Muscle of arm (tissue), 1 donor: ENCODE measurements at regions not wholly inside any gene's neighbourhood (a gene's known extent, or its start where the extent isn't known, plus 50 kb on each side); places are given as distances from the start of the nearest gene placed in this dataset.

ENCODE experiments used
- DNase-seq: peaks from one replicate; pipeline ENCODE4 v3.0.0-alpha.2; 2013

DNA sequence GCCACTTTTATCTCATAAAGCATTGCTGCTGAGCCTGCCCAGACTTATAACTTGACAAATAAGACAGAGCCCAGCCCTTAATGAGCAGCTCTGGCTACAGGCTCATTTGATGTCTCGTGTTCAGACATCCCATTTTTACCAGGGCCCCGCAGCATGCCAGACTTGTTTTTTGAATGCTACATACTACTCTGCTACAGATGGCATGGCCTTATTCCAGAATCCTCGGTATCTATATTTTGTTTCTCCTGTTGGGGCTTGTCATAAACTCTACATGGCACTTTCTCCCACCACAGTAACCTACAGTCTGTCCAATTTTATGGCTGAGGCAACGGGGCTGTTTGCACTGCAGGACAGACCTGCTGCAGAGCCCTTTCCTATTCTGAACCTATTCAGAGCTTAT is 179.0 kb upstream of the DDX18 start:
- DNase-seq = no peak

GRCh38 chr2:117639401-117639800 is 175.1 kb upstream of the DDX18 start:
- no peak for DNase-seq

DNA sequence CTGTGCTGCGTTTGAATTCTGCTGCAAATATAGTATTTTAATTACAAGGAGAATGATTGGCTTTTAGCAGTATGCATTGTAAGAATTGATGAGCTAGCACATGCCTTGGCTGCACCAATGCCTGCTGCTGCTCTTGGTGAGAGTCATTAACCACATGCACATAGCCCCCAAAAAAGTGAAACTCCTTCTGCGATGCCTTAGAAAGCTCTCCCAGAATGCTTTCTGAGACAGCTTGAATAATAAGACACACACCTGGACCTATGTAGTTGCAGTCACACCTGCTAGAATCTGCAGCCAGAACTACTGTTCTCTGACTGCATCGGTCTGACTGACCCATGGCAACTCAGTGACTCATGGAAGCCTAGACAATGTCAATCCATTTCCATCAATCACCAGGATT is 170.1 kb upstream of the DDX18 start:
- no peak for DNase-seq

DNA sequence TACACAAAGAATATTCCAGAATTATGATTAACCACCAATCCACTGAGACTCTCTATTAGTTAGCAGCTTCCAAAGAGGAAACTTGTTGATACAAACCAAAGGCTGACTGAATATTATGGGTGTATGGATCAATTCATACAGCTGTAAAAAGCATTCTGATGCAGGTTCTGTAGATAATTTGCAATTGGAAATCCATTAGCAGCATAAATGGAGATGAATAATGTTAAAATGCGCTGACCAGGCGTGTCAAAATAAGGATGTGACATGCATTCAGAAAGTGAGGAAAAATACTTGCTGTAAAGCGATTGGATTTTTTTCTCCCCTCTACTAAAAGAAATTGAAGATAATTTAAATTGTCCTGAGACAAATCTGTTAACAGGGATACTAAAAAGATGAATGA is 169.0 kb upstream of the DDX18 start:
- no peak for DNase-seq

- DNase-seq = no peak
Measured at GRCh38 chr2:117646099-117646498, 168.4 kb upstream of the DDX18 start.

DNA sequence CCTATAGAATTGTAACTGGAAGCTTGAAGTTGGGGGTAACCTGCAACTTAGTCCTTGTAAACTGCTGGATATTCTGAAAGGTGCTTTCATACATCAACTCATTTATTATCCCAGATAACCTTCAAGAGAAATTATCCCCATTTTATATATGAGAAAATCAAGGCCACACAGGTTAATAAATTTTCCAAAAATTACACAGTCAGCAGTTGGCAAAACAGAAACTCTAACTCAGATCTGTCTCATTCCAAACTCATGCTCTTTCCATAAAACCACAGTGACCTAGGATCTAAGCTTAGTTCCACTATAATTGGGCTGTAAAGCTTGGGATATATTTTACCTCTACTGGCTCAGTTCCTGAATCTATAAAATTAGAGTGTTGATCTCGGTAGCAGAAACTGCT is 167.6 kb upstream of the DDX18 start:
- DNase-seq = no peak

GRCh38 chr2:117656546-117656945 is 157.9 kb upstream of the DDX18 start:
- DNase-seq = no peak

DNA sequence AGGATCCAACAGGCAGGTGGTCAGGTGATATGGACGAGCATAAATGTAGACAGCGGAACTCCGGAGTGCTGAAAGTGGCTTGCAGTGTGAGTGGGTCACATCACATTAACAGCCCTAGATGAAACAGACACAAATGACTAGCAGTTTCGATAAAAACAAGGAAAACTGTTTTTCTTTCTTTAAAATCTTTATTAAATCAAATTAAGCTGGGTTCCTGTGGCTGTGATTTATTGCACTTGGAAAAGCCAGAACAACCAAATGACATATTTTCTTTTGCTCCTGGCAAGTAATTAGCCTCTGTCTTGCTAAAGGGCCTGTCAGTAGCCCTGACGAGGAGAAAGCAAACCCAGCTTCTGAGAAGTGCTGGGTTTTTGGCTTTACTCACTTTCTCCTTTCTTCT is 152.9 kb upstream of the DDX18 start:
- no peak for DNase-seq

DNA sequence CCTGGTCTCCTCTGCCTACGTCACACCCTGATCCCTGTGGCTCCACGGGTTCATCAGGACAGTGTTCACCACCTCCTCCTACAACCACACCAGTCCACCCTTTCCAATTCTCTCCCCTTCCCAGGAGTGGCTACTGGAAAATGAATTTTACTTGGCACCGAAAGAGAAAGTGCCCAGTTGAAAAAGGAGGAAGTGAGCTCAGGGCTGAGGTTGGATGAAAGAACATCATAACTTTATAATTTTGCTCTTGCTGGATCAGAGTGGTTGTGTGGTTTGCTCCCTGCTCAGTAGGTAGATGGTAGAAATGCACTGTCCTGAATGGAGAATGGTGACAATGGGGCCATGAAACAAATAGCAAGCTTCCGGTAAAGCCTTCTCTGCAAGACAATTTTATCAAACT is 140.3 kb upstream of the DDX18 start:
- DNase-seq = no peak

DNA sequence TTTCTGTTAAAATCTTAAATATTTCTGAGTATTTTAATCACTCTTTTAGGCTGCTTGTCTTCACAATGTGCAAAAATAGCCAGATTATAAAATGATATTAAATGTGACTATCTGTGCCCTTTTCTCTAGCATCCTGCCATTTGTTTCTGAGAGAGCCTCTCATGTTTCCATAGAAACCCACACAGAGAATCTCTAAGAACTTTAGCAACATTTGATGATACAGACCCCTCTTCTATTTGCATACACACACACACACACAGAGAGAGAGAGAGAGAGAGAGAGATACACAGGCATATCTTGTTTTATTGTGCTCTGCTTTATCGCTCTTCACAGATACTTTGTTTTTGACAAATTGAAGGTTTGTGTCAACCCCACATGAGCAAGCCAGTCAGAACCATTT is 134.5 kb upstream of the DDX18 start:
- no peak for DNase-seq

DNA sequence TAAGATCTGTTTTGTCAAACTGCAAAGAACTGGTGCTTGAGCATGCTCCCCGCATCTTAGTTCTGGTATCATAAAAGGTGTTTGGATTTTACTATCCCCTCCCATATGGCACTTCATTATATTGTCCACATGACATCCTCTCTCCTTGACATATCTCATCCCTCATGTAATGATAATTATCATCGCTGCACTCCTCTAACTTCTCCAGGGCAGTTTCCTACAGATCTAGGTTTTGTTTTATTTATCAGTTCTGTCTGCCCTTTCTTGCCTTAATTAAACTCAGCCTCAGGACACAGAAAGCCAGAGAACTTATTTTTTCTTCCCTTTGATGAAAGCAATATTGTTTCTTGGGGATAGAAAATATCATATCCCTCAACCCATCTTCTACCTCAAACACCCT is 129.6 kb upstream of the DDX18 start:
- DNase-seq = no peak

DNA sequence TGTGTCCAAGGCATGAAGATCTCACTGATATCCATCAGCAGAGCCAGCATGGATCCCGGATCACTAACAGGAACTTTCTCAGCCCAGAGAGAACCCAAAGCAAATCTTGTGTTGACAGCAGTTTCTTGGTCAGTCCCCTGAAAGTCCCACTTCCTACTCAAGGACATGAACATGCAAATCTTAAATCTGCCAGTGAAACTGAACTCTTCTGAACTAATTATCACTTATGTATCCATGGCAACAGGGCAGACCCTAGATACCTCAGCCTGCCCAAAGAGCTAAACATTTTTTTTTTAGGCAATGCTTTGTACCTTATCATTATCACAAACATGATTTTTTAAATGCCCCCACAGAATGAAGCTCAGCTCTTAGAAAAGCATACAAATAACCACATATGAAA is 127.8 kb upstream of the DDX18 start:
- no peak for DNase-seq

GRCh38 chr2:117691595-117691994 is 122.9 kb upstream of the DDX18 start:
- no peak for DNase-seq

DNA sequence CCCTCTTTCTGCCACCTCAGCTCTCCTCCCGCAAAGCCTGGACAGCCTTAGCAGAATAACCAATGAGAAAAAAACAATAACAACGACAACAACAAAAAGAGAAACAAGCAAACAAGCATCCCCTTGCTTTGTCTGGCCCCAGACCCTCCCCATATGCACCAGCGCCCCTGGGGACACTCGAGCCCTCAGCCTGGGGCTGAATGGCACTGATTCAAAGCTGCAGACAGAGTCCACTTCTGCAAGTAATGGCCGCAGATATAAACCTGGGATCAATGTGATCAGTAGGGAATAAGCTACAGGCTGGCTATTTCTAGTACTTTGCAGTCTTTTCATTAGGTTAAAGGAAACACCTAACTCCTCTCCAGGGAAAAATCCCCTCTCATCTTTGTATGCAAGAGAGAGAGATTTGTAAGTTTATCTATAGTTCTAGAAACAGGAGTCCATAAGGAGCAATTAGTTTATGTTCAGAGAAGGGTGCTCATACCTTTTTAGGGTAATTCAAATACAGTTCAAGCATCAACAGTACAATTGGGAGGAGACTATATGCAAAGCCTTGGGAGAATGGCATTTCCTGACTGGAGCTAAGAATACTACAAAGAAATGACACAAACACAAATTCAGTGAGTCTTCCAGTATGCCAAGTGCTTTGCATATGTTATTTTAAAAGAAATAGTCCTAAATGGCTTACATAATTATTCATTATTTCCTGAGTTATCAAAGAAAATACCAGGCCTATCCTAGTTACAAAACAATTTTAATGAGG is 122.3 kb upstream of the DDX18 start:
- no peak for DNase-seq

- DNase-seq = no peak
Measured at GRCh38 chr2:117693154-117693553, 121.3 kb upstream of the DDX18 start.

- no peak for DNase-seq
Measured at GRCh38 chr2:117693651-117694050, 120.8 kb upstream of the DDX18 start.

DNA sequence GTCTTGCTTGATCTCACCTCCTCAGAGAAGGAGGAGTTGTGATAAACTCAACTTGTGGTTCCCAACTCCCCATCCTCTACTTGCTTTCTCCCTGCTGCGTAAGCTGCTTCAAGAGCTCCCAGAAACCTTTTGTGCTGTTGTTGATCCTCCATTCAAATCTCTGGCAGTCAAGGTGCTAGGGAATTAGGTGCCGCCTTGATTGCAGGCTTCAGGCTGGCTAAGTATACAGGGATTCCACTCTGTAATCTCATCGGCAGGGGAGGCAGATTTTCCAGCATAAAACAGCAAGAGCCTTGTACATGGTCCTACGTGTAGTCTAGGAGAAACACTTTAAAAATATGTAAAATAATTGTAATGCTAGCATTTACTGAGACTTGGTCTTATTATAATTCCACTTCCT is 116.2 kb upstream of the DDX18 start:
- no peak for DNase-seq

- DNase-seq = no peak
Measured at GRCh38 chr2:117698819-117699218, 115.7 kb upstream of the DDX18 start.

DNA sequence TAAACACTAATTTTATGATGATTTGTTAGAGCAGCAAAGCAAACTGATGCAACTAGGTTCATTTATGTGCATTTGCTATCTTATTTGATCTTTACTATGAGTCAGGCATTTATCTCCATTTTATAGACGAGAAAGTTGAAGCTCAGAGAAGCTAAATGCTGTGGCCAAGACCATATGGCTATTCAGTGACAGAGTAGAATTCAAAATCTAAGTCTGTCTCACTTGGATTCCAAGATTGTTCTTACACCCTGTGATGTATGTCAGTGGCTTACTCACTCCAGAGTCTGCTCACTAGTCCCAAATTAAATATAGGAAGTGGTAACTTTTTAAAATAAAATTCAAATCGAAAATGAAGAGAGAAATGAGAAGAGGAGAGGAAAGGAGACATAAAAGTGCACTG is 114.0 kb upstream of the DDX18 start:
- no peak for DNase-seq

- DNase-seq = no peak
Measured at GRCh38 chr2:117701365-117701764, 113.1 kb upstream of the DDX18 start.

- no peak for DNase-seq
Measured at GRCh38 chr2:117702098-117702497, 112.4 kb upstream of the DDX18 start.

DNA sequence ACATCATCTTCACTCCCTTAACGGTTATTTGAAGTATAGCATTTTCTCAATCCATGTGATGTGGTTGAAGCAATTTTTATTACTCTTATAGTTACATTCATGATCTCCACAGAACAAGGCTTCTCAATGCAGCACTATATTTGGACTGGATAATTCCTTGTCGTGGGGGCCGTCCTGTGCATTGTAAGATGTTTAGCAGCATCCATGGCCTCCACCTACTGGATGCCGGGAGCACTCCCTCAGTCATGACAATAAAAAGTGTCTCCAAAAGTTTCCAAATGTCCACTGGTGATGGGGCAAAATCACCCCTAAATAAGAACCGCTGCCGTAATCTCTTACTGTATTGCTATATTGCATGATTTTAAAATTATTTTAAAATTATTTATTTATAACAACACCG is 110.6 kb upstream of the DDX18 start:
- no peak for DNase-seq

- no peak for DNase-seq
Measured at GRCh38 chr2:117704818-117705217, 109.7 kb upstream of the DDX18 start.

- no peak for DNase-seq
Measured at GRCh38 chr2:117707874-117708273, 106.6 kb upstream of the DDX18 start.

DNA sequence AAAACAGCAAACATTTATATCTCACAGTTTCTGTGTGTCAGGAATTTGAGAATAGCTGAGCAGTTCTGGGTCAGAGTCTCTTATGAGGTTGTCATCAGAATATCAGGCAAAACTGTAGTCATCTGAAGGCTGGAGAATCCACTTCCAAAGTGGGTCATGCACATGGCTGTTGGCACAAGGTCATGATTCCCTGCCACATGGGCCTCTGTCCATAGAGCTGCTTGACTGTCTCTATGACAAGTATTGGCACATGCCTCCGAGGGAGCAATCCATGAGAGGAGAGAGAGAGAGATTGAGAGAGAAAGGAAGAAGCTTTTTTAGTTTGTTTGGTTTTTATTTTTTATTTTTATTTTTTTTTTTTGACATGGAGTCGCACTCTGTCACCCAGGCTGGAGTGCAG is 101.8 kb upstream of the DDX18 start:
- no peak for DNase-seq
